ENCODE measurements at regions not wholly inside any gene's neighbourhood (a gene's known extent, or its start where the extent isn't known, plus 50 kb on each side); places are given as distances from the start of the nearest gene placed in this dataset.

- no peak for TF ChIP-seq ZFP91 (CRISPR knock-in tag; IDR thresholded peaks at IDR 0.05)
- no peak for TF ChIP-seq FOS (IDR thresholded peaks at IDR 0.05; ENCODE audit: extremely low read depth, insufficient read length)
- TF ChIP-seq HBP1 (CRISPR knock-in tag; IDR thresholded peaks at IDR 0.05): no peak
- no peak for TF ChIP-seq TFE3 (CRISPR knock-in tag; IDR thresholded peaks at IDR 0.05)
- TF ChIP-seq KLF16 (IDR thresholded peaks at IDR 0.05): no peak
Observed at GRCh38 chr12:107331912-107332311, 238.6 kb upstream of the CRY1 start.
